B cell (primary cell): ENCODE measurements at regions not wholly inside any gene's neighbourhood (a gene's known extent, or its start where the extent isn't known, plus 50 kb on each side); places are given as distances from the start of the nearest gene placed in this dataset.

Source experiments
- ATAC-seq: fragments of 200-7000 bp; cut with Tn5 transposase; one replicate; pipeline ENCODE4 v1.10.0; 2021; ENCODE audit warnings: low read depth, mild to moderate bottlenecking, moderate number of reproducible peaks, moderate library complexity
- CTCF ChIA-PET: fragments of 350-600 bp; sonication (Branson Sonifier 250); formaldehyde crosslinking; loops from one replicate; lab custom pipeline; 2021; ENCODE audit warnings: antibody characterized with exemption, inconsistent platforms; lab: Charles Lee
- POLR2A ChIA-PET: fragments of 350-600 bp; sonication (Branson Sonifier 250); formaldehyde crosslinking; loops from one replicate; lab custom pipeline; 2021; ENCODE audit warnings: antibody characterized with exemption; lab: Charles Lee
- DNase-seq: peaks from one replicate; pipeline ENCODE4 v3.0.0; 2013
- H2AFZ ChIP-seq: 2 replicates; pipeline ENCODE4 v1.6.1; 2012; ENCODE audit warnings: mild to moderate bottlenecking, low read depth, low read length; ENCODE audit not compliant: insufficient read depth, poor library complexity, severe bottlenecking
- H3K27ac ChIP-seq, 2 donors: 1 replicate in 1 of 2; 2 replicates in 1 of 2; pipeline ENCODE4 v1.5.1; 2012 to 2013; ENCODE audit warnings: low read length in 2 of 2, mild to moderate bottlenecking in 2 of 2, moderate library complexity in 1 of 2
- H3K27me3 ChIP-seq, 4 experiments: fragments of 200-600 bp in 1 of 4; sonication (generic) in 1 of 4; replicated peaks in 1 of 4; 1 replicate in 2 of 4; 2 replicates in 2 of 4; pipeline versions ENCODE4 v1.6.1 to v1.7.0; 2013 to 2016; ENCODE audit warnings: low read length in 3 of 4, mild to moderate bottlenecking in 2 of 4, mixed read lengths in 1 of 4, moderate library complexity in 1 of 4; ENCODE audit not compliant: insufficient read depth in 4 of 4, control insufficient read depth in 3 of 4; ENCODE audit errors: control extremely low read depth in 1 of 4
- H3K36me3 ChIP-seq, 2 experiments: replicated peaks in 1 of 2; 1 replicate in 1 of 2; 2 replicates in 1 of 2; pipeline versions ENCODE4 v1.6.1 to v1.7.1; 2013; ENCODE audit warnings: low read length in 1 of 2; ENCODE audit not compliant: insufficient read depth in 2 of 2, control insufficient read depth in 1 of 2; ENCODE audit errors: control extremely low read depth in 1 of 2, extremely low read depth in 1 of 2
- H3K4me1 ChIP-seq, 2 donors: fragments of 200-600 bp in 1 of 2; sonication (generic) in 1 of 2; 1 replicate in 1 of 2; 2 replicates in 1 of 2; pipeline versions ENCODE4 v1.5.1 to v1.6.1; 2013 to 2017; ENCODE audit warnings: low read length in 2 of 2; ENCODE audit not compliant: control insufficient read depth in 2 of 2, insufficient read depth in 2 of 2
- H3K4me2 ChIP-seq: replicated peaks from 2 replicates; pipeline ENCODE3; 2012; ENCODE audit warnings: mild to moderate bottlenecking, low read depth, low read length; ENCODE audit not compliant: poor library complexity, severe bottlenecking
- H3K4me3 ChIP-seq, 5 experiments: fragments of 200-600 bp in 1 of 5; sonication (generic) in 1 of 5; 1 replicate in 3 of 5; 2 replicates in 2 of 5; pipeline versions ENCODE4 v1.5.1 to v1.7.0; 2011 to 2016; ENCODE audit warnings: low read length in 4 of 5, mild to moderate bottlenecking in 4 of 5, low read depth in 2 of 5, control low read depth in 1 of 5, moderate library complexity in 1 of 5; ENCODE audit not compliant: insufficient read depth in 1 of 5; ENCODE audit errors: control extremely low read depth in 1 of 5, extremely low read depth in 1 of 5
- H3K79me2 ChIP-seq: fragments of 200-600 bp; sonication (generic); one replicate; pipeline ENCODE4 v1.6.0; 2016; ENCODE audit warnings: low read length; ENCODE audit not compliant: control insufficient read depth, insufficient read depth
- H3K9ac ChIP-seq: fragments of 200-600 bp; sonication (generic); 2 replicates; pipeline ENCODE4 v1.6.1; 2017; ENCODE audit warnings: mild to moderate bottlenecking, low read length, moderate library complexity
- H3K9me3 ChIP-seq, 3 donors: one replicate each; pipeline versions ENCODE4 v1.6.1 to v1.7.1; 2013; ENCODE audit warnings: low read length in 2 of 3; ENCODE audit not compliant: control insufficient read depth in 2 of 3, insufficient read depth in 1 of 3; ENCODE audit errors: control extremely low read depth in 1 of 3
- H4K20me1 ChIP-seq: 2 replicates; pipeline ENCODE4 v1.6.0; 2012; ENCODE audit warnings: mild to moderate bottlenecking, low read length; ENCODE audit not compliant: insufficient read depth, control insufficient read depth, poor library complexity, severe bottlenecking
- H3K27ac Mint-ChIP-seq: one replicate; pipeline ENCODE4 v1.8.0; 2021; ENCODE audit warnings: mixed read lengths
- H3K27me3 Mint-ChIP-seq: one replicate; pipeline ENCODE4 v1.8.0; 2021; ENCODE audit warnings: mixed read lengths
- H3K4me1 Mint-ChIP-seq: one replicate; pipeline ENCODE4 v1.8.0; 2021; ENCODE audit warnings: mixed read lengths
- H3K4me3 Mint-ChIP-seq: one replicate; pipeline ENCODE4 v1.8.0; 2021; ENCODE audit warnings: mixed read lengths
- H3K9me3 Mint-ChIP-seq: one replicate; pipeline ENCODE4 v1.8.0; 2022; ENCODE audit warnings: mixed read lengths; ENCODE audit not compliant: insufficient read depth
- EZH2 ChIP-seq: IDR thresholded peaks from 2 replicates; pipeline ENCODE4 v1.6.1; 2012; ENCODE audit warnings: borderline replicate concordance, low read depth, mild to moderate bottlenecking, moderate library complexity, low read length; ENCODE audit not compliant: insufficient read depth, poor library complexity, severe bottlenecking
- WGBS: methylation state at CpG from one replicate; pipeline ENCODE4 v1.1.5; 2013; ENCODE audit warnings: missing lambda C conversion rate; ENCODE audit not compliant: insufficient coverage; 5-methylcytosine and 5-hydroxymethylcytosine counted together
- intact Hi-C: fragments of 100-400 bp; cut with micrococcal nuclease; formaldehyde crosslinking; loops from one replicate; pipeline ENCODE4 v1.10.0; 2022
- TF ChIP-seq, protein P1 (sequence below): fragments of 200-600 bp; IDR thresholded peaks from one replicate; pipeline ENCODE4 v1.8.0; 2022; ENCODE audit warnings: antibody characterized with exemption, mild to moderate bottlenecking

DNA sequence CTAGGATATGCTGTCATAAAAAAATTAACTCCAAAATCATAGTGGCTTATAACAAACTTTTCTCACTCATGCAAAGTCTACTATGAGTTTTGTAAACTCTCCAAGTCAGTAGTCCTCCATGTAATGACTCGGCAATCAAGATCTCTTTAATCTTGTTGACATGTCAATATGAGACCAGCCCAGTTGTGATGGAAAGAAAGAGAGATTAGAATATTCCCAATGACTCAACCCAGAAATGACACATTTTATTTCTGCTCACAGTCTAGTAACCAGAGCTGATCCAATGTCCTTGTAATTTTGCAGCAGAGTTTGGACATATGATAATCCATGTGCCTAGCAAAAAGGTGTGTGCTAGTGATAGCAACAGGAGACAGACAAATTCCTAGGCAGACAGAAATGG lies 112.6 kb upstream of the CNTN1 start:
- Histone ChIP-seq H3K27ac (no peak overlapping the region), H3K79me2 (no peaks in the 10 kb centered on the region), H3K4me1 (no peaks in the 10 kb centered on the region), H3K27me3 (no peaks in the 10 kb centered on the region), H2AFZ (no peak overlapping the region), H3K4me2 (no peak overlapping the region), H3K9me3 (peaks cover 0 to 13% (median 12%) of the 10 kb centered on the region in 3 donors), H4K20me1 (no peaks in the 10 kb centered on the region), H3K36me3 (no peaks in the 10 kb centered on the region), H3K9ac (no peak overlapping the region), H3K4me3 (no peak overlapping the region)
- H3K27ac Mint-ChIP-seq = no peak overlapping the region
- intact Hi-C loops = no loop called here
- DNase-seq (no peak), ATAC-seq (no peak)
- no peak overlapping the region for H3K4me3 Mint-ChIP-seq
- ChIA-PET POLR2A (no interaction called here), CTCF (interaction anchor here (0.6 kb wide), 1 partner anchor 12 kb away, joined by 5 read pairs; no protein-coding TSS in a partner anchor)
- TF ChIP-seq EZH2 = no peak
- TF ChIP-seq, protein P1, sequence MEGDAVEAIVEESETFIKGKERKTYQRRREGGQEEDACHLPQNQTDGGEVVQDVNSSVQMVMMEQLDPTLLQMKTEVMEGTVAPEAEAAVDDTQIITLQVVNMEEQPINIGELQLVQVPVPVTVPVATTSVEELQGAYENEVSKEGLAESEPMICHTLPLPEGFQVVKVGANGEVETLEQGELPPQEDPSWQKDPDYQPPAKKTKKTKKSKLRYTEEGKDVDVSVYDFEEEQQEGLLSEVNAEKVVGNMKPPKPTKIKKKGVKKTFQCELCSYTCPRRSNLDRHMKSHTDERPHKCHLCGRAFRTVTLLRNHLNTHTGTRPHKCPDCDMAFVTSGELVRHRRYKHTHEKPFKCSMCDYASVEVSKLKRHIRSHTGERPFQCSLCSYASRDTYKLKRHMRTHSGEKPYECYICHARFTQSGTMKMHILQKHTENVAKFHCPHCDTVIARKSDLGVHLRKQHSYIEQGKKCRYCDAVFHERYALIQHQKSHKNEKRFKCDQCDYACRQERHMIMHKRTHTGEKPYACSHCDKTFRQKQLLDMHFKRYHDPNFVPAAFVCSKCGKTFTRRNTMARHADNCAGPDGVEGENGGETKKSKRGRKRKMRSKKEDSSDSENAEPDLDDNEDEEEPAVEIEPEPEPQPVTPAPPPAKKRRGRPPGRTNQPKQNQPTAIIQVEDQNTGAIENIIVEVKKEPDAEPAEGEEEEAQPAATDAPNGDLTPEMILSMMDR = no peak
- WGBS = no CpG with 5 or more reads among the region's 1 CpG
- peaks cover 7% of the 10 kb centered on the region for H3K9me3 Mint-ChIP-seq
- no peaks in the 10 kb centered on the region for H3K27me3 Mint-ChIP-seq
- H3K4me1 Mint-ChIP-seq = no peaks in the 10 kb centered on the region

GRCh38 chr12:40580346-40580745 lies 111.9 kb upstream of the CNTN1 start:
- no peaks in the 10 kb centered on the region for H3K4me1 Mint-ChIP-seq
- DNase-seq (no peak), ATAC-seq (no peak)
- intact Hi-C loops = no loop called here
- H3K9me3 Mint-ChIP-seq = peaks cover 7% of the 10 kb centered on the region
- ChIA-PET POLR2A (no interaction called here), CTCF (interaction anchor here (0.6 kb wide), 1 partner anchor 13 kb away, joined by 5 read pairs; no protein-coding TSS in a partner anchor)
- H3K79me2 ChIP-seq = no peaks in the 10 kb centered on the region
- no peaks in the 10 kb centered on the region for H3K36me3 ChIP-seq
- H3K4me3 ChIP-seq = no peak overlapping the region
- no peaks in the 10 kb centered on the region for H4K20me1 ChIP-seq
- no peaks in the 10 kb centered on the region for H3K4me1 ChIP-seq
- no peak overlapping the region for H3K4me3 Mint-ChIP-seq
- H3K27me3 Mint-ChIP-seq = no peaks in the 10 kb centered on the region
- H3K27ac ChIP-seq = no peak overlapping the region
- no peaks in the 10 kb centered on the region for H3K27me3 ChIP-seq
- no peak overlapping the region for H2AFZ ChIP-seq
- peaks cover 0 to 13% (median 12%) of the 10 kb centered on the region in 3 donors for H3K9me3 ChIP-seq
- no peak overlapping the region for H3K27ac Mint-ChIP-seq
- H3K4me2 ChIP-seq = no peak overlapping the region
- TF ChIP-seq, protein P1 = no peak
- TF ChIP-seq EZH2 = no peak
- no peak overlapping the region for H3K9ac ChIP-seq
- no CpG with 5 or more reads among the region's 2 CpGs for WGBS
